HG03060 (cell line): ENCODE measurements at regions not wholly inside any gene's neighbourhood (a gene's known extent, or its start where the extent isn't known, plus 50 kb on each side); places are given as distances from the start of the nearest gene placed in this dataset.

Experiments
- ATAC-seq: cut with Tn5 transposase; IDR thresholded peaks from one replicate; pipeline ENCODE4 v1.9.1; 2021; ENCODE audit warnings: low read depth, moderate number of reproducible peaks; ENCODE audit not compliant: unreplicated experiment

GRCh38 chr12:17818931-17819330, 271.1 kb downstream of the RERGL start:
- ATAC-seq: no peak

GRCh38 chr12:17810399-17810798, 279.6 kb downstream of the RERGL start:
- ATAC-seq: no peak

- no peak for ATAC-seq
These were observed 280.8 kb downstream of the RERGL start for GRCh38 chr12:17809206-17809605.

GRCh38 chr12:17802657-17803641, 287.0 kb downstream of the RERGL start:
- no peak for ATAC-seq

- ATAC-seq: no peak
These were observed 296.1 kb downstream of the RERGL start for GRCh38 chr12:17793854-17794253.

- ATAC-seq: no peak
These were observed 311.8 kb downstream of the RERGL start for GRCh38 chr12:17778242-17778641.

- no peak for ATAC-seq
These were observed 326.6 kb downstream of the RERGL start for GRCh38 chr12:17763366-17763765.

- ATAC-seq: no peak
These were observed 330.0 kb downstream of the RERGL start for GRCh38 chr12:17759982-17760381.
